HG03135 (cell line): ENCODE measurements at regions not wholly inside any gene's neighbourhood (a gene's known extent, or its start where the extent isn't known, plus 50 kb on each side); places are given as distances from the start of the nearest gene placed in this dataset.

Experiments used
- ATAC-seq: cut with Tn5 transposase; IDR thresholded peaks from one replicate; pipeline ENCODE4 v1.9.1; 2021; ENCODE audit warnings: mild to moderate bottlenecking, moderate library complexity; ENCODE audit not compliant: unreplicated experiment

DNA sequence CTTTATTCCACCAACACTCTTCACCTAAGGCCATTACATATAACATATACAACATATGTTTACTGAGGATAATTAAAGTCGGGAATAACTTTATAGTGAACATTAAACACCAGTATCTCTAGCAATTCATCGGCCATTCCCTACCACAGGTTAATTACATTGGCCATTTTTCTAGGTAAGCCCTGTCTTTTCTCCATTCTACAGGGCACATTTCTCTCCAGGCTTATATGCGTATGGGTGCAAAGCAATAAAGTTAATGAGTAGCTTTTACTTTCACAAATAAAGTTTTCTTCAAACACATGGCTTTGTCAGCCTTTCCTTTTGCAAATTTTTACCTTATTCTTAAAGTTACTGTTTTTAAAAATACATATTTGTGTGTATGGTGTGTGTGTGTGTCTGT, 111.9 kb upstream of the IQCM start:
- ATAC-seq = no peak

DNA sequence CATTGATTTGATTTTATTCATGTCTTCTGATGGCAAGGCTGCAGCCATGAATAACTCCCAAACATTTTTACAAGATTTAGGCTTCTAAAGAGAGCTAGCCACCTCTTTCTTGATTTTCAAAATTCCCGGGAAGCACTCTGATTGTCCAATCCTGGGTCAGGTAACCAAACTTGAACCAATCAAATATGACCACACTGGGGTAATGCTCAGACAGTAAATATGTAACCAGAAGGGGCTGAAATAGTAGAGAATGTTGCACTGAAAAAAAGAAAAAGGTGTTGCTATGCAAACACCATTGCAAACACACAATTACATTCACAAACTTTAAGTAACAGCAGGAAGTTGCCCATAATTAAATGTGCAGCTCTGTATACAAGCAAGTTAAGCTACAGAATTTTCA, 112.9 kb upstream of the IQCM start:
- no peak for ATAC-seq

DNA sequence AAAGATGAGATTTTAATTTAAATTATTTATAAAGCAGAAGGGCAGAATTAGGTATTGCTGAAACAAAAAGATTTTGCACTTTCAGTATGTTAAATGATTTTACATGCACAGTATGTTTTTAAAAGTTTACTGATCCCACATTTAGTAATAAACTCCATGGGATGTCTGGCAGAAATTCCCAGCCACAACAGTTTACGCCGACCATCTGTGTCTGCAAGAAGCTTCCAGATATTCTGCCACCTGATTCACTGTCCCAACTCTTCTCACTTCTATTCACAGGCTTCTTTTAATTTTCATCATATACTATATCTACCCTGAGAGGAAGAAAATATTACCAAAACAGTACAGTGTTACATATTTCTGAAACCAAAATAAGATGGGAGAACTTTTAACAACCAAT, 115.8 kb upstream of the IQCM start:
- ATAC-seq = no peak

DNA sequence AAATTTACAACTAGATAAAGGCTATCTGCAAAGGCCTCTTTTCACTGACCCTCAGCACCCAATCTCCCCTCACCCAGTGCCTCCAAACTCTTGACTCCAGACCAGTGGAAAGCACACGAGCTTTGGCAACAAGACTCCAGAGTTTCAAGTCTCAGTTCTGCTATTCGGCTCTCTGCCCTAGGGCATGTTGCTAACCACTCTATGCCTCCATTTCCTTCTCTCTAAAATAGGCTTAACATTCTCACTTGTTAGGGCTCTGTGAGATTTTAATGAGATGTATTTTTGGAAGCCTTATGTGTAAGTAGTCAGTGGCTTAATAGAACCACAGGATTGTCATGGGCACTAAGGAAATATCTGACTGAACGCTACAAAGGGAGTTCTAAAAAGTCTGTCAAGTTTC, 116.5 kb upstream of the IQCM start:
- no peak for ATAC-seq

DNA sequence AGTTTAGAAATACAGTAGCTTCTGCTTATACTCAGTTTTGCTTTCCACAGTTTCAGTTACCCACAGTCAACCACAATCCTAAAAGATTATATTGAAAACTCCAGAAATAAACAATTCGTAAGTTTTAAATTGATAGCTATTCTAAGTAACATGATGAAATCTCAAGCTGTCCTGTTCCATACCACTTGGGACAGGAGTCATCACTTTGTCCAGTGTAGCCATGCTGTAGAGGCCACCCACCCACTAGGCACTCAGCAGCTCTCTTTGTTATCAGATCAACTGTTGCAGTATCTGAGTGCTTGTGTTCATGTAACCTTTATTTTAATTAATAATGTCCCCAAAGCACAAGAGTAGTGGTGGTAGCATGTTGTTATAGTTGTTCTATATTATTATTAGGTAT, 117.5 kb upstream of the IQCM start:
- no peak for ATAC-seq

DNA sequence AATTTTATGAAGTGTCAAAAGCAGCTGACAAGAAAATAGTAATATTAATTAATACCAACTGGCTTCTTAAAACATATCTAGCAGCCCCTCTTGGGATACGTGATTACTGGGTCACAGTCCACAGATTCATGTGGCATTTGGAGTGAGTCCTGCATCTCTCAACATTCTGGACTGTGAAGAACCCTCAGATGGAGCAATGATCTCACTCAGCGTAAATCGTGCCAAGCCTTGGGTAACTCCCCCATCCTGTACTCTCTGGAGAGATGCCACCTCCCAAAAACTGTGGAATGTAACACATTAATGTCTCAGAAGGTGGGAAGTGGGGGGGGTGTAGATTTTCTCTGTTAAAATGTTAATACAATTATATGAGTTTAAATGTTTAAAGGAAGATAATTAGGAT, 118.2 kb upstream of the IQCM start:
- ATAC-seq = no peak

DNA sequence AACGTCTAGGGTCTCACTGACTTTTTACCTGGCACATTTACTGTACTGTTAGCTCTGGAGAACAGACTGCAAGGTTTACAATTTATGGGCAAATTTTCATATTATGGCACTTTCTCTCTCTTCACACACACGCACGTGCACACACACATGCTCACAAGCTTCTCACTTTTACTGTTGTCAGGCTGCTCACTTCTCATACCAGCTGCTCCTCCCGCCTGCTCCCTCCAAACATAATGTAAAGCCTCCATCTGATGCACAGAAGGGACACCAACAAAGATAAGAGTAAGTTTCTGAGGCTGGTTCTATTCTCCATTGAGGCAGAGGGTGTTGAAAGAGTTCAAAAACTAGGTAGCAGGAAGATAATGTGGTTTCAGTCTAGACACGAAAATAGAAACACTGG, 128.9 kb upstream of the DCLK2 start:
- ATAC-seq = no peak

DNA sequence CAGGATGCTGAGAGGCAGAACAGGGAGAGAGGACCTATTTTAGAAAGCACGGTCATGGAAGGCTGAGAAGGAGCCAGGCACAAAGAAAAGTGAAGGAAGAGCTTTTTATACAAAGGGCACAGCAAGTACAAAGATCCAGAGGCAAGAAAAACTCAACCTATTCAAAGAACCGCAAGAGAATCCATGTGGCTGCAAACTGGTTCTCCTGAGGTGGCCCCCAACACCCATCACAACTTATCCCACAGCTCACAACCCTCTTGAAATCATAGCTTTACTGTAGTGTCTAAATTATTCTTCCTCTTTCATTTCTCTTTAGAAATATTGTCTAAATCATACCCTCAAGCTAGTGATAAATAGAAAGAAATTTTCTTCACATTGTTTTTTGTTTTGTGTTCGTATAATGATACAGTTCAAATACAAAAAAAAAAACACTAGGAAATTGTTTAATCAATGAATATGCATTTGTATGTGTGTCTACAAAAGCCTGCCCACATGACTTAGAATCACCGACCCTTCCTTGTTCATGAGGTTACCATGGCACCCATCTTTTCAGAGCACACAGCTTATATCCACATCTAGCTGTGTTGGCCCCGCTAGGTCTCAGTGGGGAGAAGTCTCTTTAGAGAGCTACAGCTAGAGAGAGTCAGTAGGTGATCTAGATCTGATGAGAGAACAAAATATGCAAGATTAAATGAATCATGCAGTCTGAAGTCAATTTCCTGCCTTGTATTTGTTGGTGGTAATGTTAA, 126.9 kb upstream of the DCLK2 start:
- ATAC-seq = no peak

DNA sequence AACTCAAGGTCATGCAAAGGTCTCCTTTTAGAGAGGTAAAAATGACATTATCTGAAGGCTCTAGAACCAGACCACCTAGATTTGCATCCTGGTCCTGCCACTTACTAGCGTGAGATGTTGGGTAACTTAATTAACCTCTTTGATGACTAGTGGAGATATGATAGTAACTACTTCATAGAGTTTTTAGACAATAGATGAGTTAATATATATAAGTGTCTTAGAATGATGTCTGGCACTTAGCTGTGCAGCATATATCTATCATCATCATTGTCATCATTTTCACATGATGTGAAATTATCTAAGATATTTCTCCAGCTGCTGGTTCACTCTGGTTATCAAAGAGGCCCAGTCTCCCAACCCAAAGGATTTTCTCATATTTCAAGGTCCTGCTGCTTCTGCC, 126.1 kb upstream of the DCLK2 start:
- no peak for ATAC-seq

DNA sequence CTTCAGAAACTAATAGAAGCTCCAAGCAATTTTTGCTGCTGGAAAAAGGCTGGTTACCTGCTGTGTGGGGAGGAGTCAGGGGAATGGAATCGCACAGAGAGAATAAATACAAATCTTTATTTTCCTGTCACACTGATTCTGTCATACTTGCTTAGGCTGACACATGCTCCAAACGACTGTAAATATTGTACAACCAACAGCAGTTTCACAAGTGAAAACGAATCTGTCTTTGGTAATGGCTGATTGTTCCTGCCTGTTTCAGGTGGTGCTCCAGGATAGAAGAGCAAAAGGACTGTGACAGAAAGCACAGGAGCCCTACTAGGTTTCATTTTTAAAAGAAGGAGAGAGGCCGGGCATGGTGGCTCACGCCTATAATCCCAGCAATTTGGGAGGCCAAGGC, 125.5 kb upstream of the DCLK2 start:
- no peak for ATAC-seq

DNA sequence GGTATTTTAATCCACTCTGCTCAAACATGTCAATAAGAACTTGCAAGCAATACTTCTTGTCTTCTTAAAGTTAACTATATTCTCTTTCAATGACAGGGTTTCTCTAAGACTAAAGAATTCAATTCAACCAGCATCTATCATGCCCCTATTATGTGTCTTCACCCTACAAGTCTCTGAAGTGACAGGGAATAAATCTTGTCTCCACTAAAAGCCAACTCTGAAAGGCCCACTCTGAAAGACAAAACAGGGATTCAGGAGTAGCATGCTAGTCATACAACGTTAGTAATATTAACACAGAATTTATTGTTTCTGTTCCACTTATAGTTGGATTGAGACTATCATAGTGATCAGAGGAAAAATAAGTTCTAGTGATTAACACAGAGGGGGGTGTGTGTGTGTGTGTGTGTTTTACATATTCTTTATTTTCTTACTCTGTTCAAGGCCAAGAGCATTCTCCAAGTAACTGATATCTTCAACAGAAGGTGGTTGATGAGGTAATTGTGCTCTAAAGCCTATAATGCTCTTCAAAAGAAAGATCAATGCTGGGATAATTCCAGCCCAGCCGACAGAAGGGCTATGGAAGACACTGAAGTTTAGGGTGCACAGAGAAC, 122.4 kb upstream of the DCLK2 start:
- no peak for ATAC-seq

DNA sequence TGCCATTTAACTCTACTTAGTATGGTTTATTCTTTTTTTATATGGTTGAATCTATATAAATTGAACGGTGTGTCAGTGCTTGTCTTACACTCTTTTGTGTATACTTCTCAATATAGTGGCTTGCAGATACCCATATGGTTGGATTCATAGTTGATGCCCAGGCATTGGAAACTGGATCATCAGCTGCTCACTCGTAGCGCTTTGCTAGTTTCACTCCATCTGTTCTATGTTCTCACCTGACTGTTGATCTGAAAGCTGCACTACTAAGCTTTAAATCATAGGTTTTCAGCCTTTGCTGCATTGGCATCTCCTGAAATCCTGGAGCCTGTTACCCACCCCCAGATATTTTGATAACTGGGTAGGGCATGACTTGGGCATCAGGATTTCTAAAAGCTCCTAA, 121.6 kb upstream of the DCLK2 start:
- ATAC-seq = no peak

DNA sequence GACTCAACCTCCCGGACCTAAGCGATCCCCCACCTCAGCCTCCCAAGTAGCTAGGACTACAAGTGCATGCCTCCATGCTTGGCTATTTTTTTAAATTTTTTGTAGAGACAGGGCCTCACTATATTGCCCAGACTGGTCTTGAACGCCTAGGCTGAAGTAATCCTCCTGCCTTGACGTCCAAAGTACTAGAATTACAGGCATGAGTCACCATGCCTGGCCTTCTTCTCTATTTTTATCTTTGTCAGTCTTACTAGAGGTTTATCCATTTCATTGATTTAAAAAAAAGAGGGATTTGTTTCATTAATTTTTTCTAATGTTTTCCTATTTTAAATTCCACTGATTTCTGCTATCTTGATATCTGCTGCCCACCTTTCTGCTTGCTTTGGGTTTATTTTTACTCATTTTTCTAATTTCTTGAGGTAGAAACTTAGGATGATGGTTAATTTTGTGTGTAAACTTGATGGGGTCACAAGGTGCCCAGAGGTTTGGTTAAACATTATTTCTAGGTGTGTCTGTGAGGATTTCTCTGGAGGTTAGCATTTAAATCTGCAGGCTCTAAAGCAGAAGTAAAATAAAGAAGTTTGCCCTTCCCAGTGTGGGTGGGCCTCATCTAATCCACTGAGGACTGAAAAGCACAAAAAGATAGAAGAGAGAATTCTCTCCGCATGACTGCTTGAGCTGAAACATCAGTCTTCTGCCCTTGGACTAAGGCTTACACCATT, 116.2 kb upstream of the DCLK2 start:
- no peak for ATAC-seq

DNA sequence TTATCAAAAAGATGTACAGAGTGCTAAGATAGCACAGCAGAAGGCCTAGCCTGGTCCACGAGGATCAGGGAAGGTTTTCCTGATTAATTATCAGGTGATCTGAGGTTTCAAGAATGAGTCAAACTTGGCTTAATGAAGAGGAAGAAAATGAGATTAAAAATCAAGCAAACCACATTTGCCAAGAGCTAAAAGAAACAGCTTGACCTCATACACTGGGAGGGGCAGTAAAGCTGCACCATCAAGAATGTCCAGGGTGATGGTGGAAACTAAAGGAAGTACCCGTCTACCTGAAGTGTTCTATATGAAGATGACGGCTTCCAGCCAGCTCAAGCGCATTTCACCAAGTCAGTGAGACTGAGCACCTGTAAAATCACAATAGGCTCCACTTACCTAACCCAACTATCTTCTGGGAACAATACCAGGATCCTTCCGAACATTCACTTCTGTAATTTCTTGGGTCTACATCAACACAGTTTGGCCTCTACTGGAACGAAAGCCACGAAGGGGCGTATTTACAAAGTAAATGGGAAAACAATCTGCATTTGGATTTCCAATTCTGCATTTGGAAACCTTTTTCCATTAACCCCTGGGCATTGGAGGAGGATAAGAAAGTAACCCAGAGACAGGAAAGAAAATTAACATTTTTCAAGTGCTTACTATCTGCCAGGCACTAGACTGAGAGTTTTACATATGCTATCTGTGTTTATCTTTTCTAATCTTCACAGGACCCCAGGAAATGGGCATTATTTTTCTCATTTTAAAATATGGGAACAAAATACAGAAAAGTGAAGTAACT, 114.0 kb upstream of the DCLK2 start:
- ATAC-seq = no peak

DNA sequence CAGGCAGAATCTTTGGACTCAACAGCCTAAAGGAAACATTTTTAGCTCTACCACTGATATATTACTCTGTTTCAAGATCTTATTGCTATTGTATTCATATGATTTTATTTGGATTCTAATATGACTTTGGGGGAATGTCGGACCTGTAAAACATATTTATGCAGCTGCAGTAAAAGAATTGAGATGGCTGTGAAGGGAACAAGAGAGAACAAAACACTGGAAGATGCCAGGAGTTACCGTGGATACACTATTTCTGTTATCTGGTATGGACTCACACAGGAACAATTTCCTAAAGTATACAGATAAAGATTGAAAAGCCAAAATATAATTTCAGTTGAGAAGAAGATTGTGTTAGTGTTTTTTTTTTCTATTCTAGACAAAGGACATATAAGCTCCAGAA, 113.0 kb upstream of the DCLK2 start:
- ATAC-seq = no peak

DNA sequence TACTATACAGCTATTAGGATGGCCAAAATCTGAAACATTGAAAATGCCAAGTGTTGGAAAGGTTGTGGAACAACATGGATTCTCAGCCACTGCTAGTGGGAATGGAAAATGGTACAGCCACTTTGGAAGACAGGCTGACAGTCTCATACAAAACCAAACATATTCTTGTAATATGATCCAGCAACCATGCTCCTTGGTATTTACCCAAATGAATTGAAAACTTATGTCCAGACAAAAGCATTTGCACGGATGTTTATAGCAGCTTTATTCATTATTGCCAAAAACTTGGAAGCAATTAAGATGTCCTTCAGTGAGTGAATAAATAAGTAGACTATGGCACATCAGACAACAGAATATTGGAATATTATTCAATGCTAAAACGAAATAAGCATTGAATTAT, 105.8 kb upstream of the DCLK2 start:
- ATAC-seq = no peak

DNA sequence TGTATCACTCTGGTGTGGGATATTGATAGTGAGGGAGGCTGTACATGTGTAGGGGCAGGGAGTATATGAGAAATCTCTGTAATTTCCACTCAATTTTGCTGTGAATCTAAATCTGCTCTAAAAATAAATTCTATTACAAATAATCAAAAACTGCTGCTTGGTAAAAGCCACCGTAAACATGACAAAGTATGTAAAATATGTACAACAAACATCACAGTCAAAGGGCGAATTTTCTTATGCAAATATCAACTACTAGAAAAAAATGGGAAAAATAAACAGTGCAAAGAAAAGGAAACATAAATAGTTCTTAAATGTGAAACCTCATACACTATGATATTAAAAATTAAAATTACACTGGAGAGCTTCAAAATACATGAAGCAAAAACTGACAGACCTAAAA, 105.1 kb upstream of the DCLK2 start:
- no peak for ATAC-seq

DNA sequence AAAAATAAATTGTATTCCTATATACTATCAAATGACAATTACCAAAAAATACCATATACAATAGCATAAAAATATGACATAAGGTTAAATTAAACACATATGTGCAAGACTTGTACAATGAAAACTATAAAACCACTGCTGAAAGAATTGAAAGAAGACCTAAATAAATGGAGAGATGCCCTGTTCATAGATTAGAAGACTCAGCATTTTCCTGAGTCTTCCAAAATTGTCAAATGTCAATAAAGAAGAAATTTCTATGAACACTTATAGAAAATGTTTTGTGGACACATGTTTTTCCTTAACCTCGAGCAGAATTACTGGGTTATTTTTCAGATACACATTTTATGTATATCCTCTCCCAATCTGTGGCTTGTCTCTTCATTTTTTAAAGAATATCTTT, 103.1 kb upstream of the DCLK2 start:
- no peak for ATAC-seq

DNA sequence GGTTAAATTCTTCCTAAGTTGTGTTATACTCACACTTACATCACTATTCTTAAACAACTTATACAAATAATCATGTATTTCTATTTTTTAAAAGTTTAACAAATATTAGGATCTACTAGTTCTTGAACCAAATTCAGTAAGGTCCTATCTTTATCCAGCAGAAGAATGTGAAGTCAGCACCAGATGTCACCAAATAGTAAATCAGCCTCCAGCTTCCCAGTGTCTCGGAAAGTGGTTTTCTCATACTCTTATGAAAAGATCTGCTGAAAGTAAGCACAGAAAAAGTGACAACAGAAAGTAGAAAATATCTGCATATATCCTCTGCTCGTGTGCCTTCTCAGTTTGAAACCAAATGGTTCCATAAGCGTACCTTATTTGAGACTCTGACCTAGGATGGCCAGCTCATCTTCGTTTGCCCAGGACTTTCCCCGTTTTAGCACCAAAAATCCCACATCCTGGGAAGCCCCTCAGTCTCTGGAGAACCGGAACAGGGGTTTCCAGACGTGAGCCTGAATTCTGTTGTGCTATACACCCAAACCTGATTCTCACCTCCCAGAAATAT, 98.0 kb upstream of the DCLK2 start:
- ATAC-seq = no peak

DNA sequence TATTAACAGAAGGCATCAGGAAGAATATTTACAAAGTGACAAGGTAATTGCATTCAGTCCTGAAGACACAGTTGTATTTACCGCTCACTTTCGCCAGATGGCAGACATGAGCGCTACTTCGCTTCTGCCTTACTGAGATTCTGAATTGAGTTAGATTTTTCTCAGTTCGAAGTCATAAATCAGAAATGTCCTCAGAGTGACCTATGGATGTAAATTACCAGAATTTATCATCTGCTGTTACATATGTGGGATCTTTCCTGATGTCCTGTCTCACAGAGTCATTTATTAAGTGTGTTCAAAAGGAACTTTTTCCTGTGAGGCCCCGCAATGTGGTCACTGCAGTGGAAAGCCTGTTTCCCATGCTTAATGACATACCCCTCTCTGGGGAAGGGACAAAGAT, 97.3 kb upstream of the DCLK2 start:
- ATAC-seq = peak; percentile 77

DNA sequence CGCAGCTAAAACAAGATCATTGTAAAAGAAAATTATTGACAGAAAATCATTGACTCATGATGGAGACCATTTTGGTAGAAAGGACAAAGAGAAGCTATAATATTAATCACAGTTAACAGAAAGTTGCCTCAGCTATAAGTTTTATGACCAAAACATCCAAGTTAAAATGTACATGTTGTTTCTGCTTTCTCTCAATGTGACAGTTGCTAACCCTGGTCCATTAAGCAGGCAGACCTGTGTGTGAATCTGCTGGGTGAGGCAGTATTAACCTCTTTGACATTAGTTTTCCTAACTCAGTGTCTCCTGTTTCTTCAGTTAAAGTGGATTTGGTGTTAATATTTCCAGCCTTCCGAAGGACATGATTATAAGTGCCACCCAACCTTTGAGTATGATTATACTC, 94.8 kb upstream of the DCLK2 start:
- no peak for ATAC-seq
